GM06990 (cell line): ENCODE measurements at regions not wholly inside any gene's neighbourhood (a gene's known extent, or its start where the extent isn't known, plus 50 kb on each side); places are given as distances from the start of the nearest gene placed in this dataset.
A peak's percentile ranks its signal among the peaks of the same experiment; 100 is the strongest.
"Not testable (repeated sequence)": the region's sequence is repeated elsewhere in the genome, so short reads cannot be mapped to it uniquely, and the experiment has no call there.

Source experiments
- DNase-seq: peaks from one replicate; pipeline ENCODE4 v3.0.0-alpha.2; 2011; ENCODE audit not compliant: insufficient read length; ENCODE audit errors: extremely low read depth
- H3K27me3 ChIP-seq: replicated peaks from 2 replicates; pipeline ENCODE4 v1.6.0; 2011; ENCODE audit warnings: low read length; ENCODE audit not compliant: control insufficient read depth, insufficient read depth
- H3K36me3 ChIP-seq: 2 replicates; pipeline ENCODE4 v1.5.1; 2011; ENCODE audit warnings: low read length; ENCODE audit not compliant: control insufficient read depth, insufficient read depth
- H3K4me3 ChIP-seq: replicated peaks from 2 replicates; pipeline ENCODE4 v1.5.1; 2011; ENCODE audit warnings: low read depth, mild to moderate bottlenecking, control low read depth, low read length
- TF ChIP-seq, protein P1 (sequence below): IDR thresholded peaks from 2 replicates; pipeline ENCODE4 v1.5.1; 2011; ENCODE audit warnings: low read length, control low read depth, mild to moderate bottlenecking, inconsistent platforms; ENCODE audit not compliant: insufficient read depth, poor library complexity, severe bottlenecking

DNA sequence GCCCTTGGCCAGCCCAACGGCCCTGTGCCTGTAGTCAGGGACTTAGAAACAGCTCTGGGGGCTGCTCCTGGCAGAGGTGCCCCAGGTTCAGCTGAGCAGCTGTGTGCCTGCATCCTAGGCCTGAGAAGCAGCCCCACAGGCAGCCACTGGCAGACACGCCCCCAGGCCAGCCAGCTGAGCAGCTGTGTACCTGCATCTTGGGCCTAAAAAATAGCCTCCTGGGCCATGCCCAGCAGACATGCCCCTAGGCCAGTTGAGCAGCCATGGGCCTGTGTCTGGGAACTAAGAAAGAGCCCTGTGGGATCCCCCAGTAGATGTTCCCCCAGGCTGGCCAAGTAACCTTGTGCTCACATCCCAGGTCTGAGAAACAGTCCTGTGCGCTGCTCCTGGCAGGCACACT, 64.0 kb downstream of the TBR1 start:
- no peaks in the 10 kb centered on the region for H3K36me3 ChIP-seq
- TF ChIP-seq, protein P1, sequence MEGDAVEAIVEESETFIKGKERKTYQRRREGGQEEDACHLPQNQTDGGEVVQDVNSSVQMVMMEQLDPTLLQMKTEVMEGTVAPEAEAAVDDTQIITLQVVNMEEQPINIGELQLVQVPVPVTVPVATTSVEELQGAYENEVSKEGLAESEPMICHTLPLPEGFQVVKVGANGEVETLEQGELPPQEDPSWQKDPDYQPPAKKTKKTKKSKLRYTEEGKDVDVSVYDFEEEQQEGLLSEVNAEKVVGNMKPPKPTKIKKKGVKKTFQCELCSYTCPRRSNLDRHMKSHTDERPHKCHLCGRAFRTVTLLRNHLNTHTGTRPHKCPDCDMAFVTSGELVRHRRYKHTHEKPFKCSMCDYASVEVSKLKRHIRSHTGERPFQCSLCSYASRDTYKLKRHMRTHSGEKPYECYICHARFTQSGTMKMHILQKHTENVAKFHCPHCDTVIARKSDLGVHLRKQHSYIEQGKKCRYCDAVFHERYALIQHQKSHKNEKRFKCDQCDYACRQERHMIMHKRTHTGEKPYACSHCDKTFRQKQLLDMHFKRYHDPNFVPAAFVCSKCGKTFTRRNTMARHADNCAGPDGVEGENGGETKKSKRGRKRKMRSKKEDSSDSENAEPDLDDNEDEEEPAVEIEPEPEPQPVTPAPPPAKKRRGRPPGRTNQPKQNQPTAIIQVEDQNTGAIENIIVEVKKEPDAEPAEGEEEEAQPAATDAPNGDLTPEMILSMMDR = no peak
- H3K4me3 ChIP-seq = no peak overlapping the region
- no peak for DNase-seq
- H3K27me3 ChIP-seq = no peaks in the 10 kb centered on the region

DNA sequence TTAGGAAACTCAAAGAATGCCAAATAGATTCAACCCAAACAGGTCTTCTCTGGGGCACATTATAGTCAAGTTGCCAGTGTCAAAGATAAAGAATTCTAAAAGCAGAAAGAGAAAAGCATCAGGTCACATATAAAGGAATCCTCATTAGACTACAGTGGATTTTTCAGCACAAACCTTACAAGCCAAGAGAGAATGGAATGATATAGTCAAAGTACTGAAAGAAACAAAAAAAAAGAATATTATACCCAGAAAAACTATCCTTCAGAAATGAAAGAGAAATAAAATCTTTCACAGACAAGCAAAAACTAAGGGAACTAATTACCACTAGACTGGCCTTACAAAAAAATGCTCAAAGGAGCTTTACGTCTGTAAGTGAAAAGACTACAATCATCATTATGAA, 65.5 kb downstream of the TBR1 start:
- Histone ChIP-seq H3K4me3 (no peak overlapping the region), H3K36me3 (no peaks in the 10 kb centered on the region), H3K27me3 (no peaks in the 10 kb centered on the region)
- TF ChIP-seq, protein P1 = no peak
- DNase-seq = no peak

DNA sequence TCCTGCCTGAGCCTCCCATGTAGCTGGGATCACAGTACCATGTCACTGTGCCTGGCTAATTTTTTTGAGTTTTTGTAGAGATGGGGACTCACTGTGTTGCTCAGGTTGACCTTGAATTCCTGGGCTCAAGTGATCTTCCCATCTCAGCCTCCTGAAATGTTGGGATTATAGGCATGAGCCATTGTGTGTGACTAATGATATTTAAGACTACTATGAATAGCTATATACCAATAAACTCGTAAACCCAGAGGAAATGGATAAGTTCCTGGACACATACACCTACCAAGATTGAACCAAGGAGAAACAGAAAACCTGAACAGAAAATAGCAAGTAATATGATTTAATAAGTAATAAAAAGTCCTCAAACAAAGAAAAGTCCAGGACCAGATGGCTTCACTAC, 68.0 kb downstream of the TBR1 start:
- Histone ChIP-seq H3K27me3 (no peaks in the 10 kb centered on the region), H3K36me3 (no peaks in the 10 kb centered on the region), H3K4me3 (no peak overlapping the region)
- no peak for DNase-seq
- TF ChIP-seq, protein P1 = no peak

DNA sequence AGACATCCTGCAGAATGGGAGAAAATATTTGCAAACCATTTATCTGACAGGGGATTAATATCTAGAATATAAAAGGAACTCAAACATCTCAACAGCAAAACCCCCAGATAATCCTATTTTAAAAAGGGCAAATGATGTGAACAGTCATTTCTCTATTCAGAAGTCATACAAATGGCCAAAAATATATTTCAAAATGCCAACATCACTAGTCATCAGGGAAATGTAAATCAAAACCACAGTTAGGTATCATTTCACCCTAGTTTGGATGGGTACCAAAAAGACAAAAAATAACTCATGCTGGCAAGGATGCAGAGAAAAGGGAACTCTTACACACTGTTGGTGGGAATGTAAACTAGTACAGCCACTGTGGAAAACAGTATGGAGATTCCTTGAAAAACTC, 70.0 kb downstream of the TBR1 start:
- TF ChIP-seq, protein P1 = no peak
- no peak for DNase-seq
- no peaks in the 10 kb centered on the region for H3K36me3 ChIP-seq

DNA sequence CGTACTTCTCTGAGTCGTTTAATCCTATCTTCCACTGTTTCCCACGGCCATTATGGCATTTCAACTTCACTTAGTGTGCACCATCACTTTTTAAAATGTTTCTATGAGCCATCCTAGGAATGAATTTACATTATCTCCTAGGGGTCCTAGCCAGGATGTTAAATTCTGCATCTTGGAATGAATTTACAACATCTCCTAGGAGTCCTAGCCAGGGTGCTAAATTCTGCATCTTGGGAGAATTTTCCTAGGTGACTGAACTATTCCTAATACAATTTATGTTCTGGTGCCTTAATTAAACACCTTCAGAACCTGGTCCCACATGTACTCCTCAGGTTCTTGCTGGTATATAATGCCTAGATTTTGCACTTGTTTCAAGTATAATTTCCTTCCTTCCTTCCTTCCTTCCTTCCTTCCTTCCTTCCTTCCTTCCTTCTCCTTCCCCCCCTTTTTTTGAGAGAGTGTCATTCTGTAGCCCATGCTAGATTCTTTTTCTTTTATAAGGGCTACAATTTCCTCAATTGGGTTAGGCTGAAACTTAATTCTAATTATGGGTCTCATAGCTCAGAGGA, 72.1 kb downstream of the TBR1 start:
- no peaks in the 10 kb centered on the region for H3K36me3 ChIP-seq
- TF ChIP-seq, protein P1 = no peak
- no peaks in the 10 kb centered on the region for H3K27me3 ChIP-seq
- DNase-seq = no peak
- no peak overlapping the region for H3K4me3 ChIP-seq

More for the DNA sequence above, 70.0 kb downstream of the TBR1 start:
- H3K4me3 ChIP-seq = no peak overlapping the region
- no peaks in the 10 kb centered on the region for H3K27me3 ChIP-seq

DNA sequence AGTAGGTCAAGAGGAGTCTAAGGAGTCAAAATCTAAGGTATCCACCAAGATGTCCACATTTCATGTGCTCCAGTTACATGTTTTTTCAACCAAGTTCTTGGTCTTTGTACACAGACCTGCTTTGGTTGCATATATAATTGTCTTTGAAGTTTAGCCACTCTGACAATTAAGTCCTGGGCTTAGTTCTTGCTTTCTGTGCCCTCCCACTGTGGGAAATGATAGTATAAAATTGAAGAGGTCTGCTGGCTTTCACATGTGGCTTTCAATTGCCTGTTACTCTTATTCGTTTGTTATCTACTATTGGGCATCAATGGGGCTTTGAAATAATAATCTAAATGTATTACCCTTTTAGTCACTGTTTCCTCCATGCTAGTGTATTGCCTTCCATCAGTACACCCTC, 72.8 kb downstream of the TBR1 start:
- TF ChIP-seq, protein P1 = no peak
- no peaks in the 10 kb centered on the region for H3K27me3 ChIP-seq
- DNase-seq = no peak
- H3K36me3 ChIP-seq = no peaks in the 10 kb centered on the region
- H3K4me3 ChIP-seq = no peak overlapping the region

DNA sequence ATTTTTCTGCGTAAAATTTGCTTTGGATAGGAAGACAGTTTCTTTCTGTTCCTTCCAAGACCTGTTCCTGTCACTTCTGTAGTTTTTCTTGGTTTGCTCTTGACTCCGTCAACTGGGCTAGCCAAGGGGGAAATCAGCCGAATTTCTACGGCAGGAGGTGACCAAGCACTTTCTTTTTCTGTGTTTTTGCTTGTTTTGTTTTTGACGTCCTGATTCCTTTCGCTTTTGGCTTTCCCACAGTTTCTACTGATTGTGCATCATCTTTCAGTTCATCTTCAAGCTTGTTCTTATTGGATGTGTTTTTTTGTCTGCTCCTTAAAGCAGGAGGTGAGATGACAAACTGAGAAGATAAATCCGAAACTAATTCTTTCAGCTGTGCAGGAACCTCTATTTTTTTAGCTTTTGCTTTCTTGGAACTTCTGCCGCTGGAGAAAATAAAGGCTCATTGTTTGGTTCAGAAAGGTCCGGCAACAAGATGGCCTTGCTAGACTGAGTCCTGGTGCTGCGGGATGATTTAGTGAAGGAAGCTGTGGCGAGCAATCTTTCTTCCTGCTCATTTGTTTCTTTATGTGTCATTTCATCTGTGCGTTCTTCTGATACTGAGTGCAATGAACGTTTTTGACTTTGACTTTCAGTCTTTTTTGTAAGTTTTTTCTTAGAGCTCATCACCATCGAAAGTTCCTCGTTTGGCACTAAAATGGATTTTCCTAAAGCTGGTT, 85.0 kb downstream of the TBR1 start:
- DNase-seq, H3K27me3 ChIP-seq, H3K36me3 ChIP-seq: not testable (repeated sequence)
- peak overlapping the region; percentile 49 for H3K4me3 ChIP-seq

DNA sequence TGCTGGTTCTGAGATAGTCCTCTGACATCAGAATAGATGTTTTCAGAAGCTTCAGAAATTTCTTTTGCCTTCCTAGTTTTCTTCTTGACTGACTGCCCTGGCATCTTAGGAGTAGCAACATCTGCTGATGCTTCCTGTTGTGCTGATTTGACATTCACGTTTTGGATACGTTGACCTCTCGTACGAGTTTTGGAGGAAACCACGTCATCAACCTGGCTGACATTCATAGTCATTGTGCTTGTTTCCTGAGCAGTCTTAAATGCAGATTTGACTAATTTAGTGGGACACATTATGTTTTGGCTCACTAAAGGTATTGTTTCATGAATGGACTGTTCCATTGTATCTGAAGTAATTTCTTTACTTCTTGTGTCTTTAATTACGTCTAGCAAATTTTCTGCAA, 86.2 kb downstream of the TBR1 start:
- H3K4me3 ChIP-seq, H3K36me3 ChIP-seq, H3K27me3 ChIP-seq, DNase-seq: not testable (repeated sequence)
